BE2C (cell line): ENCODE measurements at regions not wholly inside any gene's neighbourhood (a gene's known extent, or its start where the extent isn't known, plus 50 kb on each side); places are given as distances from the start of the nearest gene placed in this dataset.

Source experiments
- DNase-seq: peaks from one replicate; pipeline ENCODE4 v3.0.0-alpha.2; 2020
- H3K27me3 ChIP-seq: fragments of 250-450 bp; sonication (Bioruptor Pico); 2 replicates; pipeline ENCODE4 v1.5.1; 2020; ENCODE audit warnings: mild to moderate bottlenecking
- H3K36me3 ChIP-seq: fragments of 250-450 bp; sonication (Bioruptor Pico); 2 replicates; pipeline ENCODE4 v1.5.1; 2020; ENCODE audit warnings: mild to moderate bottlenecking
- H3K4me1 ChIP-seq: fragments of 250-450 bp; sonication (Bioruptor Pico); 2 replicates; pipeline ENCODE4 v1.5.1; 2020
- H3K4me3 ChIP-seq: 2 replicates; pipeline ENCODE4 v1.5.1; 2011; ENCODE audit warnings: low read depth, low read length
- H3K9me3 ChIP-seq: fragments of 250-450 bp; sonication (Bioruptor Pico); 2 replicates; pipeline ENCODE4 v1.5.1; 2020
- CTCF ChIP-seq: IDR thresholded peaks from 2 replicates; pipeline ENCODE4 v1.5.1; 2012; ENCODE audit warnings: mild to moderate bottlenecking, low read depth, low read length

- H3K4me3 ChIP-seq, result no peak overlapping the region
- no peak for TF ChIP-seq CTCF
- H3K4me1 ChIP-seq, result peaks cover 6% of the 10 kb centered on the region; the same call in 1 of the 2 replicates
- no peaks in the 10 kb centered on the region for H3K9me3 ChIP-seq
- no peaks in the 10 kb centered on the region for H3K36me3 ChIP-seq
- no peaks in the 10 kb centered on the region for H3K27me3 ChIP-seq
- DNase-seq, result no peak
These were observed 684.6 kb downstream of the DOK5 start for GRCh38 chr20:55160037-55160436.

- no peak overlapping the region for H3K4me3 ChIP-seq
- TF ChIP-seq CTCF, result no peak
- H3K27me3 ChIP-seq, result no peaks in the 10 kb centered on the region
- H3K36me3 ChIP-seq, result no peaks in the 10 kb centered on the region
- H3K4me1 ChIP-seq, result 0 out of 2 replicates have a peak, but pooled peaks cover under 1% of the 10 kb centered on the region
- no peak for DNase-seq
- H3K9me3 ChIP-seq, result no peaks in the 10 kb centered on the region
These were observed 683.8 kb downstream of the DOK5 start for GRCh38 chr20:55159230-55159629.

GRCh38 chr20:55158446-55158845 is 683.1 kb downstream of the DOK5 start:
- no peak for TF ChIP-seq CTCF
- no peak overlapping the region for H3K4me3 ChIP-seq
- H3K4me1 ChIP-seq, result no peaks in the 10 kb centered on the region
- H3K27me3 ChIP-seq, result no peaks in the 10 kb centered on the region
- no peak for DNase-seq
- no peaks in the 10 kb centered on the region for H3K9me3 ChIP-seq
- no peaks in the 10 kb centered on the region for H3K36me3 ChIP-seq

- Histone ChIP-seq H3K27me3 (no peaks in the 10 kb centered on the region), H3K36me3 (no peaks in the 10 kb centered on the region), H3K4me1 (no peaks in the 10 kb centered on the region; the same call in 1 of the 2 replicates), H3K4me3 (no peak overlapping the region), H3K9me3 (no peaks in the 10 kb centered on the region)
- TF ChIP-seq CTCF, result no peak
- no peak for DNase-seq
These were observed 680.0 kb downstream of the DOK5 start for GRCh38 chr20:55155360-55155759.

- H3K4me3 ChIP-seq, result no peak overlapping the region
- no peaks in the 10 kb centered on the region for H3K36me3 ChIP-seq
- no peak for DNase-seq
- no peaks in the 10 kb centered on the region for H3K9me3 ChIP-seq
- no peak for TF ChIP-seq CTCF
- H3K4me1 ChIP-seq, result no peaks in the 10 kb centered on the region; the same call in 1 of the 2 replicates
- no peaks in the 10 kb centered on the region for H3K27me3 ChIP-seq
These were observed 677.7 kb downstream of the DOK5 start for GRCh38 chr20:55153001-55153645.

GRCh38 chr20:55151171-55151570 is 675.8 kb downstream of the DOK5 start:
- Histone ChIP-seq H3K27me3 (no peaks in the 10 kb centered on the region), H3K4me3 (no peak overlapping the region), H3K36me3 (no peaks in the 10 kb centered on the region), H3K9me3 (no peaks in the 10 kb centered on the region), H3K4me1 (no peaks in the 10 kb centered on the region; the same call in 1 of the 2 replicates)
- no peak for DNase-seq
- TF ChIP-seq CTCF, result no peak
